ENCODE measurements at regions not wholly inside any gene's neighbourhood (a gene's known extent, or its start where the extent isn't known, plus 50 kb on each side); places are given as distances from the start of the nearest gene placed in this dataset.
"Not testable (repeated sequence)": the region's sequence is repeated elsewhere in the genome, so short reads cannot be mapped to it uniquely, and the experiment has no call there.

DNA sequence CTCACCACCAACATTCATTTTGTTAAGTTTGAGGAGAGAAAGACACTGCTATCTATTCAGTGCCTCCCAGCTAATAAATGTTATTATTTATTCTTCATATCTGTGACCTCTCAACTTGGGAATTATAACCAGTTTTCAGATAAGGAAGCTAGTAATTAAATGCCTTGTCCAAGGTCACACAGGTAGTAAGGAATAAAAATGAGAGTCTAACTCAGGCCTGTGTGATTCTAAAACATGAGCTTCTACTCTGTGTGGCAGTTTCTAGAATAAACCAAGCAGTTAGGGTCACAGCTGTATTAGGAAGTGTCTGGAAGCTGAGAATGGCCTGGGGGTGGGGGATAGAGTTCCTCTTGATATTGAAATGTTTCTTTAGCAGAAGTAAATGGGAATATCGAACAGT lies 137.8 kb upstream of the LRATD1 start:
- no peak for DNase-seq

DNA sequence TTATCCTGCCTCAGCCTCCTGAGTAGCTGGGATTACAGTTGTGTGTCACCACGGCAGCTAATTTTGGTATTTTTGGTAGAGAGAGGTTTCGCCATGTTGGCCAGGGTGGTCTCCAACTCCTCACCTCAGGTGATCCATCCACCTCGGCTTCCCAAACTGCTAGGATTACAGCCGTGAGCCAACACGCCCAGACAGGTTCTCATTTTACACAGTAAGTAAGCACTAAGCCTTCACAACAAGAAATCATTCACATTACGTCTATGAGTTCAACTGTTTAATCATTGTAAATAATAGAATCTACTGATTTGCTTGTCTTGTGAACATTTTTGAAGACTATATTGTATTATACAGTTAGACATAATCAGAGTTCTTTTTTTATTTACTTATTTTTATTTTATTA lies 131.5 kb upstream of the LRATD1 start:
- DNase-seq: no peak

DNA sequence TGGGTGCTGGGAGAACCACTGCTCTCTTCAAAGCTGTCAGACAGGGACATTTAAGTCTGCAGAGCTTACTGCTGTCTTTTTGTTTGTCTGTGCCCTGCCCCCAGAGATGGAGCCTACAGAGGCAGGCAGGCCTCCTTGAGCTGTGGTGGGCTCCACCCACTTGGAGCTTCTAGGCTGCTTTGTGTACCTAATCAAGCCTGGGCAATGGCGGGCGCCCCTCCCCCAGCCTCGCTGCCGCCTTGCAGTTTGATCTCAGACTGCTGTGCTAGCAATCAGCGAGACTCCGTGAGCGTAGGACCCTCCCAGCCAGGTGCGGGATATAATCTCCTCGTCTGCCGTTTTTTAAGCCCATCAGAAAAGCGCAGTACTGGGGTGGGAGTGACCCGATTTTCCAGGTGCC lies 125.6 kb upstream of the LRATD1 start:
- not testable (repeated sequence) for DNase-seq

DNA sequence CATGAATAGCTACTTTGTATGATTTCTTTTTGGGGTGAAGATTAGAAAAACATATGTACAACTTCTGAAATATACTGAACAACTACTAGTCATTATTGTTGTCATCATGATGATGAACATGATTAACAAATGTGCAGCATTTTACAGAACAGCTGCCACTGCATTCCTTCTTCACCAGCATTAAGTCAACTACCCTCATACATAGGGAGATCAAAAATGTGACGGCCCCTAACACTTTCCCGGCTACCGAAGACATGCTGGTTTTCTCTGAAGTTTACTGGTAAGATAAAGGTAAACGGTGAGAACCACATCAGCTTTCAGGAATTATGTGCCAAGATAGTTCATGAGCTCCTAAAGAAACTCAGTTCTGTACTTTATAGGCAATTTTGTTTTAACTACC lies 121.0 kb upstream of the LRATD1 start:
- DNase-seq: no peak

DNA sequence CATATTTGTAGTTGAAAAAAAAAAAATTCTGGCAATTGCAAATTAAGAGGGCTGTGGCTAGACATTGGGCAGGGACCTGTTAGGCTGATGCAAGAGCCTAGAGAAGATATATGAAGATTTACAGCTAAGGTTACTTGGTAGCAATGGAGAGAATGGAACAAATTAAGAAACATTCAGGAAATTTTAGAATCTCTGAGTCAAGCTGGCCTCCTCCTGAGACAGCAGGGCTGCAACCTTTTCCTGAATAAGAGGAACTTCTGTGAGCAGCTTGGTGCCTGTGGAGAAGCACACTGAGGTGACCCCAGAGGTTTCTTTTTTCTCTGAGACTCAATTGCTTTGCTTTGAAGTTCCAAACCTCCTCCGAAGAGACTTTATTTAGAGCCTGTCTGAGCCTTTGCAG lies 118.6 kb upstream of the LRATD1 start:
- no peak for DNase-seq

DNA sequence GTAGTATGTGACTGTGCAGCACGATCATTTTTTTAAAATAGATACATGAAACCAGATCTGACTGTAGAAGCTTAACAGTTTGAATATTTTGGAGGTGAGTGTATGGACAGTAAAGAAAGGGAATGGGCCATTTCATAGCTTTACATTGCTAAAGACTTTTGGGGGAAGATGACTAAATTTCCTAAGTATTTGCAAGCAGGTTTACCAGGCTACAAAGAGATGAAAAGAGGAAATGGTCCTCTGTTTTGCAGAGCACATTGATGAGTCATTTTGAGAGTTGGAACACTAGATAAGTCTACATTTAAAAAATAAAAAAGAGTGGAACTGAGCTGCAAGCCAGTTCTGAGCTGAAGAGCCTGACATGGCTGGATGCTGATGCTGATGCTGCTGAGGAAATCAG lies 115.7 kb upstream of the LRATD1 start:
- DNase-seq: peak; percentile 98

DNA sequence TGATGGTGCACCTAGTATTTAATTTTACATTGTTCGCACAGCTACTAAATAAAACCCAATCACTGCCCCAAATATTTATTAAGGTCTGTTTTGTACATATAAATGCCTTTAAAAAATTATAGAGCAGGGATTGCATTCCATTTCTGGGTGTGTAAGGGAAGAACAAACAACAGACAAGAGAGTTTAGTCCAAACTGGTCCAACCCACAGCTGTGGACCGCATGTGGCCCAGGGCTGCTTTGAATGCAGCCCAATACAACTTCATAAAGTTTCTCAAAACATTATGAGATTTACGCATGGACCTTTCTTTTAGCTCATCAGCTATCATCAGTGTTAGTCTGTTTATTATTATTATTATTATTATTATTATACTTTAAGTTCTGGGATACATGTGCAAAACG lies 114.8 kb upstream of the LRATD1 start:
- DNase-seq: peak; percentile 29

DNA sequence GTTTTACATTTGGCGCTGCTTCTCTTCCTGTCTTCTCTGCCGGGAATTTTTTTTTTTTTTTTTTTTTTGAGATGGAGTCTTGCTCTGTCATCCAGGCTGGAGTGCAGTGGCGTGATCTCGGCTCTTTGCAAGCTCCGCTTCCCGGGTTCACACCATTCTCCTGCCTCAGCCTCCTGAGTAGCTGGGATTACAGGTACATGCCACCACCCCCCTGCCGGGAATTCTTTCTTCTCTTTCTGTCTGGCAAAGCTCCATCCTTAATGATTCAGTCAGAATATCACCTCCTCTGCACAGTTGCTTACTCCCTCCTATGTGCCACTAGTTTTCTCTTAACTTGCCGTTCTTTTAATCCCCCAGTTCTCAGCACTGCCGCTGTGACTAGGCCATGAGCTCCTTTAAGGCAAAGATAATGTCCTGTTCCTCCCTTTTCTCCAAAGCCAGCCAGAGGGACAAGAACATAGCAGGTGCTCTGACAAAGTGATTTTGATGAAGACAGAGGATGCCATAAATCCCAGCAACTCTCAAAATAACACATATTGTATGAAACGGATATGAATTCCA lies 112.1 kb upstream of the LRATD1 start:
- no peak for DNase-seq

DNA sequence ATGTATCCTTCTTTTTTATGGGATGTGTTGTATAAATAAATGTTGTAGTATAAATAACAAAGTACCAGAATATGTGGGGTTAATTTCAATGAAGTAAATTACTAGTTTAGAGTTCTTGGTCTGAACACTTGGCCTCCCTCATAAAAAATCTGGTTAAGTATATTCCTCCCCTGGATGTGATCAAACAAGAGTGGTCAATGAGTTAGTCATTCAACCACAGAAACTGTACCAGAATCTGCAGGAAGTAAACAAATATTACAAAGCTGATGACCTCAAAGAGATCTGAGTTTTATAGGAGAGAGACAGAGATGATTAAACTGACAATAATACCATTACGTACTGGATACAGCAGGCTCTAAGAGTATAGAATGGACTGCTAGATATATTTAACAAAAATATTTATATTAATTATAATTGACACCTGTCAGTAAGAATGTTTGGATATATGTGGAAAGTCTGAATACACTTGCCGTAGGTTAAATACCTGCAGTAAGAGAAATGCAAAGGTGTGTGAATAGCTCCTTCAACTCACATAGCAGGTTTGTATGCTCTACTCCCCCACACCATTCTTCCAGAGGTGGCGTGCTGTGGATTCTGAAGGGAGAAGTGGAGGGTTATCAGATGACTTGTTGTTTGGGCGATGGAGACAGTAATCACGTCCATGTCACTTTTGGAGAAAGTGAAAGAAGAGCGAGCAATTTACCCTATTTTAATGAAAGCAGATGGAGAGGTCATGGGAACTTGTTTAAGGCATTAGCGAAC lies 108.3 kb upstream of the LRATD1 start:
- DNase-seq: peak; percentile 94

DNA sequence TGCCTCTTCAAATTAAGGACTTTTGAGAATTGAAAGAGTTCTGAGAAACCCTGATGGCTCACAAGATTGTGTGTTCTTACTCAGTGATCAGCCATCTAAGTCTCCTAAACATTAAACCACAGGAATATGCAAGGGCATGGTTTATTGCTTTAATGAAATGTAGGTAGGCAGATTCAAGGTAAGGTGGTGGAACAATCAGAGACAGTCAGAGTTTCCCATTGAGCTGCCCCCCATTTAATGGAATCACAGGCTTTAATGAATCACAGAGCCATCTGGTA lies 107.8 kb upstream of the LRATD1 start:
- DNase-seq: peak; percentile 13

DNA sequence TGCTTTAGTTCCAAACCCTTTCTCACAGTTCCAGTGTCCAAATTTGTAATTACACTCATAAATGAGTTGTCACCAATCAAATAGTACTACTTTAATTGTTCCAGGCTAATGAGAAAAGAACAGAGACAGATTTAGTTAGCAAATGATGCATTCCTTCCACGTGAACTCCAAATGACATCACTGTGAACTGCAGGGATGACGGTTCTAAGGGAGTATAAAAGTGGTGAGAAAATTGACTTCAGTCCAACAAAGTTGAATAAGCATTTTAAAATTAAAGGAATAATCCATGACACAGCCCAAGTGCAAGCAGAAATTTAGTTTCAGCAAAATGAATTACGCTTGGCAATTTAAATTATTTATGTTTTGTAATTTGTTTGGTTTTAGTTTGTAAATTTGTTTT lies 102.0 kb upstream of the LRATD1 start:
- DNase-seq: peak; percentile 35

DNA sequence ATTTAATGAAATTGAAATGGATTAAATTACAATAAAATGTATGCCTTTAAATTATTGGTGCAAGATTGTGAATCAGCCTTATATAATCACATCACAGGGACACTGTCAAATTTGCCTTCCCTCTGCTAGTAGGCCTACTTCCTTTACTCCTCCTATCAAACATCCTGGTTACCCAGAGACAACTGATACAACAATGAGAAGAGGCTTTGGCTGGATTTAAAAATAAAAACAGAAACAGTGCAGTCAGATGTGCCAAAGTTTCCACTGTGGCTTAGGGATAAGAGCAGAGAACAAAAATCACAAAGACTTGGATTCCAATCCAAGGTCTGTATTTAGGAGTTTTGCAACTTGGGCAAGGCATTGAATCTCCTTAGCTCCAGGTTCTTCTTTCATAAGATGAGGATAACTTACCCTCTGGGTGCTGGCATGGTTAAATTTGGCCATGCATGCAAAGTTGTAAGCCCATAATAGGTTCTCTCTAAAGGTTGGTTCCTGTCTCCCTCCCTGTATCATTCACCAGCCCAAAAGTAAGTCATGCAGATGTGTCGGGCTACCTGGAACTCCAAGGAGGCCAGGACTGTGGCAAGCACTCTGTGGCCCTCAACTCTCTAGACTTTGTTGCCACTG lies 99.3 kb upstream of the LRATD1 start:
- DNase-seq: no peak

DNA sequence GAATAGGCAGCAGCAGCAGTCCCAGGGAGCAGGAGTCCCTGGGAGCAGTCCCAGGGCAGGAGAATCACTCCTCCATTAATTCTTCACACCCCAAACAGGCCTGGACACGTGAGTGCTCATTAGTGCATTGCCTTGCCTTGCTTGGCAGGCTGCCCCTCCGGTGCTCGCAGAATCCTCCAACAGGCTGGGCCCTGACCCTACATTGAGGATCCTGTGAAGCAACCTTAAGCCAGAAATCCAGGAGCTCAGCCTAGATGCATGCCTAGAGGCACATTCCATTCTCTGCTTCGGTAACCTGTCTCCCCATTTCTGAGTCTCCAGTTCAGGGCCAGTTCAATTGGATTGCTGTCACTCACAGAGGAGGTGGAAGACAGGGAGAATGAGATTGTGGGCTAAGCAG lies 97.4 kb upstream of the LRATD1 start:
- DNase-seq: no peak

DNA sequence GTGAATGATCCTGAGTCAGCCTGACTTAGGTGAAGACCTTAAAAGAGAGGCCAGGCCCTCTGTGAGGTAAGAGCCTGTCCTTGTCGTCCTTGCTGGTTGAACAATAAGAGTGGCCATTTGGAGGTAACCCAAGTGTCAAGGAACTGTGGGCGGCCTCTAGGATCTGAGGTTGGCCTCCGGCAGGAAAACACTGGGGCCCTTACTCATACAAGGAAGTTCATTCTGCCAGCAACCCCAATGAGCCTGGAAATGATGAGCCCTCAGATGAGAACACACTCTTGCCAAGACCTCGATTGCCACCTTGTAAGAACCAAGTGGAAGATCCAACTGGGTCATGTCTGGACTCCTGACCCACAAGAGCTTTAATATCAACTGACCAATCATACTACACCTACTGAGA lies 95.5 kb upstream of the LRATD1 start:
- DNase-seq: no peak

DNA sequence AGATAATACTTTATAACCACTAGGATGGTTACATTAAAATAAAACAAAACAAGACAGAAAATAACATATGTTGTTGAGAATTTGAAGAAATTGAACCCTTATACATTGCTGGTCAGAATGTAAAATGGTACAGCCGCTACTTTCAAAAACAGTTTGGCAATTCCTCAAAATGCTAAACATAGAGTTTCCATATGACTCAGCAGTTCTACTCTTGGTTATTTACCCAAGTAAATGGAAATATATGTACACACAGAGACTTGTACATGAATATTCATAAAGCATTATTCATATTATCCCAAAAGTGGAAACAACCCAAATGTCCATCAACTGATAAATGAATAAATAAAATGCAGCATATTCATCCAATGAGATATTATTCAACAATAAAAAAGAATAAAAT lies 92.5 kb upstream of the LRATD1 start:
- DNase-seq: peak; percentile 25

DNA sequence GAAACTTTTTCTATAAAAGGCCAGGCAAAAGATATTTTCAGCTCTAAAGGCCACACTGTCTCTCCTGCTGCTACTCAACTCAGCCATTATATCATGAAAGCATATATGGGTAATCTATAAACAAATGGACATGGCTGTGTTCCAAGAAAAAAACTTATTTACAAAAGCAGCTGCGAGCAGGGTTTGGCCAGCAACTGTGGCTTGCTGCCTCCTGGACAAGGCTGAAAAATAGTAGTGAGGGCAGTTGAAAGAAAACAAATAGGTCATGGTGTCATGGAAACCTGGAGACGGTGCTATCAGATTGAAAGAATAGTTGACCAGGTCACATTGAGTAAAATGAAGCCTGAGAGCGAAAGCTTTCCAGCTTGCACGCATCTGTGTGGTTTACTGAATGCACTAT lies 89.2 kb upstream of the LRATD1 start:
- DNase-seq: no peak

DNA sequence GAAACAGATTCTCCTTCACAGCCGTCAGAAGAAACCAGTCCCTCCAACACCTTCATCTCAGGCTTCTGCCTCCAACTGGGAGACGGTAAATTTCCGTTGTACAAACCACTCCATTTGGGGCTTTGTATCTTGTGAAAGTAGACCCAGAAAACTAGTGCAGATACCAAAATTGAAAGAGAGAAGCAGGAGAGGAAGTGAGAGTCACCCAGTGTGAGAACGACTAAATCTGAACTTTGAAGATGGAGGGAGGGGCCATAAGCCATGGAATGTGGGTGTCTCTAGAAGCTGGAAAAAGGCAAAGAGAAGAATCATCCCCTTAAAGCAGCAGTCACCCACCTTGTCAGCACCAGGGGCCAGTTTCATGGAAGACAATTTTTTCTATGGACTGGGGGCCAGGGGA lies 88.3 kb upstream of the LRATD1 start:
- DNase-seq: no peak

DNA sequence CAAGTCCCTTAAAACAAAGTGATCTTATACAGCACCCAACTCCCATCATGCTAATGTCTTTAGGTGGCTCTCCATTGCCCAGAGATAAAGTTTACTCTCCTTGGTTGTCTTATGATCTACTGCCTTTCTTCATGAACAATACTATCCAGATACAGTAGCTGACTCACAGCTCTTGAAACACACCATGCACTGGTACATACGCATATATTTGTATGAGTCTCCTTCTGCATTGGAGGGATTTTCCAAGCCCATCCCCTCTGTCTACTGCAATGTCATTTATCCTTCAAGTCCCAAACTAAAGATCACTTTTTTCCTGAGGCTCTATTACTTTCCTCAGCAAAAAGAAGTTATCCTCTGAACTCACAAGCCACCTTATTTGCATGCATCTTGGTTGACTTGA lies 84.7 kb upstream of the LRATD1 start:
- DNase-seq: no peak

DNA sequence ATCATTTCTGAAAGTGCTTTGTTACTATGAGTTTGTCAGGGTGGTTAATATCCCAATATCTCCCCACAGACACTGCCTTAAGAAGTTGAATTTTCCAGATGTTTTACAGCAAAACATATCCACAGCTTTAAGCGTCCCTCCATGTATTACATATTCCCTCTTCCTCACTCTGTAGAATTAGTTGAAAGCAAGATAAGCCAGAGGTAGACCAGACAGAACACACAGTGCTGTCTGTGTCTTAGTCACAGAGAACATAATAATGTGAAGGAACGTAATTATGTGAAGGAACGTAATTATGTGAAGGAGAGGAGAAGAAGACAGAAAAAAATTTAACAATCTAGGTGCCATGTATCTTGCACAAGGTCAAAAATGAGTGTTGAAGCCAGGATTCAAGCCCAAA lies 81.9 kb upstream of the LRATD1 start:
- DNase-seq: no peak

DNA sequence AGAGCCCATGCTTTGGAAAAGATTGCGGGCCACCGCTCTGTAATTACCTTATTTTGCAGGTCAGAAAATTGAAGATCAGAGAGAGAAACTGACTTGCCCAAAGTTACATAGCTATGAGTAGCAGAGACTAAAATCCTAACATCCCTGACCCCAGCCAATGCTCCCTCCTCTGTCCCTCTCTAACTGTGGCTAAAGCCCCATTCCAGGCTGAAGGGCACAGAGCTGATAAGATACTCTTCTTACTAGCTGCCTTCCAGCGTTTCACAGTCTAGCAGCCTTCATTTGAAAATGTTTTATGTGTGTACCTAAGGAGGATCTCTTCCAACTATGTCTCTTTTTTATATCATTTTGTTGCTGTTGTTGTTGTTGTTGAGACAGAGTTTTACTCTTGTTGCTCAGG lies 81.4 kb upstream of the LRATD1 start:
- DNase-seq: no peak

DNA sequence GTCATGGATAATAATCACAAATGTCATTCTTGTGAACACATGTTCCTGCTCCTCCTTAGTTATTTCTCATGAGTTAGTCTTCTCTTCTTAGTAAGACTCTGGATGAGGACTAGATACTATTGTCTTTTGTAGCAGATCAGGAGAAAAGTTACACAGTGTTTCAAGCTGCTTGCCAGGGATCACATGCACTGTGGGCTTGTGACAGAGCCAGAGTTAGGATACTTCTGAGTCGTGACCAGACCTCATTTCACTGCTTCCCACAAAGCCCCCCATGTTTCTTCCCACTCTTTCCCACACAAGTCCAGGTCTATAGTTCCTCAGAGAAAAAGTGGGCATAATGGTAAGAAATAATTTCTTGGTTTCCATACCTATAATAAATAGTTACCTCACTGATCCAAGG lies 80.2 kb upstream of the LRATD1 start:
- DNase-seq: no peak

DNA sequence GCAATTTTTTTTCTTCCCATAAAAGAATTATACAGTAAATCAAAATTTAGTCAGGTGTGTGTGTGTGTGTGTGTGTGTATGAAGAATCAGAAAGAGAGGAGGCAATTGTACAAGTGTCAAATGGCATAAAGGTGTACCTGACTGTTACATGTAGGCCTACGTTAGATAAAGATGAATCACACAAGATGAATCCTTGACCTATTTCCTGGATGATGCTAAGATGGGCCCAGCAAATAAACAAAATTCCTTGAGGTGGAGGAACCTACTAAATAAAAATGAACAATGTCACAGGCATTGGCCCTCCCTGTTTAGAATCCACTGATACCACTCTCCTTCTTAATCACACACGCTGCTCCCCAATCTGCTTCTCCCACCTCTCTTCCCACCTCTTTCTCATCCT lies 79.7 kb upstream of the LRATD1 start:
- DNase-seq: no peak

DNA sequence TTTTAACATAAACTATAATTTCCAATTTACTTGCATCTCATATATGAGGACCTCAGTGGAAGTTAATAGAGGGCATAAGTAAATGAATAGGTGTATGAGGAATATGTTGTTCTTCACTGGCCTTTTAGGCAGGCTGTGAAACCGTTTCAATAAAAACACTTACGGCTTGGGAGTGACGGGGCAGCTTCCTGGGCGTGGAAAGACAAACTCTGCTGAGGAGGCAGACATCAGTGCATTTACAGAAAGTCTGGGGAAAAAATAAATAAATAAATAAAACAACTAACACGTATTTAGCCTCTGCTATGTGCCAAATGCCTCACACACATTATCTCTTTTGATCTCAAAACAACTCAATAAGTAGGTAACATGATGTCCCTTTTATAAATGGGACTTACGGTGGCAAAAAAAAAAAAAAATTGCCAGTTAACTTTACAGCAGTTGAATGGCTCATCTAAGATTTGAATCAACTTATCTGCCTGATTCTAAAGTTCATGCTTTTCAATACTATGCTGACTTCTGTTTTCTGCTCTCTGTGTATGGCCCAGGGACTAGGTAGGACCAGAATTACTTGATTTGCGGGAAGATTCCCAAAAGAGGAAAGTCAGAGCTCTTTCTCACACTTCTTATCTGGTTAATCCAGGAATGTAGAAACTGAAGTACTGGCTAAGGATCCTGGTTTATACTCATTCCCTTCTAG lies 77.5 kb upstream of the LRATD1 start:
- DNase-seq: no peak

DNA sequence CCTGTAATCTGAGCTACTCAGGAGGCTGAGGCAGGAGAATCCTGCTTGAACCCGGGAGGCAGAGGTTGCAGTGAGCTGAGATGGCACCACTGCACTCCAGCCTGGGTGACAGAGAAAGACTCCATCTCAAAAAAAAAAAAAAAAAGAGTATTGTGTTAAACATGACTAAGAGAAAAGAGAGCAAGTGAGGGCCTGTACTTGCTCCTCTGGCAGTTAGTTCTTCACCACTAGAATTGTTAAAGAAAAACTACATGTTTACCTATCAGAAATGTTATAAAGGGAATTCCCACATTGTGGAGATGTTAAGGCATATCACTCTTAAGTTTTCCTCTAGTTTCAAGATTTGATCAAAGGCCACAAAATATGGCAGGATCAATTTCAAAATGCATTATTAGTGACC lies 75.4 kb upstream of the LRATD1 start:
- no peak for DNase-seq

All from HCEC 1CT (cell line).